ENCODE measurements at regions not wholly inside any gene's neighbourhood (a gene's known extent, or its start where the extent isn't known, plus 50 kb on each side); places are given as distances from the start of the nearest gene placed in this dataset.

- DNase-seq (ENCODE audit: low read depth), result no peak
- TF ChIP-seq CTCF (IDR thresholded peaks at IDR 0.05; ENCODE audit: control insufficient read depth, extremely low read depth, insufficient read depth), result no peak
These were observed 82.8 kb upstream of the KLHL1 start for GRCh38 chr13:70191034-70191433.

GRCh38 chr13:70189981-70190380 is 81.7 kb upstream of the KLHL1 start:
- no peak for DNase-seq (ENCODE audit: low read depth)
- no peak overlapping the region for H3K4me3 ChIP-seq (ENCODE audit: low read depth, low read length)
- TF ChIP-seq CTCF (IDR thresholded peaks at IDR 0.05; ENCODE audit: control insufficient read depth, extremely low read depth, insufficient read depth), result no peak

More at GRCh38 chr13:70191034-70191433, 82.8 kb upstream of the KLHL1 start:
- no peak overlapping the region for H3K4me3 ChIP-seq (ENCODE audit: low read depth, low read length)

- DNase-seq (ENCODE audit: low read depth), result no peak
- no peak for TF ChIP-seq CTCF (IDR thresholded peaks at IDR 0.05; ENCODE audit: control insufficient read depth, extremely low read depth, insufficient read depth)
- H3K4me3 ChIP-seq (ENCODE audit: low read depth, low read length), result no peak overlapping the region
These were observed 80.3 kb upstream of the KLHL1 start for GRCh38 chr13:70188567-70188966.

- TF ChIP-seq CTCF (IDR thresholded peaks at IDR 0.05; ENCODE audit: control insufficient read depth, extremely low read depth, insufficient read depth), result no peak
- H3K4me3 ChIP-seq (ENCODE audit: low read depth, low read length), result no peak overlapping the region
- DNase-seq (ENCODE audit: low read depth), result no peak
These were observed 74.8 kb upstream of the KLHL1 start for GRCh38 chr13:70183041-70183440.

Data from LNCaP clone FGC (cell line).